Liver (tissue), 8 donors: ENCODE measurements at regions not wholly inside any gene's neighbourhood (a gene's known extent, or its start where the extent isn't known, plus 50 kb on each side); places are given as distances from the start of the nearest gene placed in this dataset.

ENCODE experiments used
- DNase-seq: peaks from one replicate; pipeline ENCODE4 v3.0.0-alpha.2; 2017; ENCODE audit warnings: low spot score
- H3K27ac ChIP-seq, 2 donors: one replicate each; pipeline ENCODE4 v1.7.0; 2013; ENCODE audit warnings: inconsistent platforms in 2 of 2, low read length in 2 of 2, control low read depth in 1 of 2, low read depth in 1 of 2, mild to moderate bottlenecking in 1 of 2
- H3K27me3 ChIP-seq, 4 donors: one replicate each; pipeline versions ENCODE4 v1.6.1 to v1.7.0; 2013; ENCODE audit warnings: low read length in 3 of 4, inconsistent platforms in 1 of 4, mild to moderate bottlenecking in 1 of 4, moderate library complexity in 1 of 4; ENCODE audit not compliant: control insufficient read depth in 4 of 4, insufficient read depth in 4 of 4
- H3K36me3 ChIP-seq, 4 donors: one replicate each; pipeline versions ENCODE4 v1.6.1 to v1.7.0; 2013; ENCODE audit warnings: low read length in 3 of 4, mild to moderate bottlenecking in 3 of 4, low read depth in 1 of 4, moderate library complexity in 1 of 4; ENCODE audit not compliant: control insufficient read depth in 4 of 4, insufficient read depth in 3 of 4
- H3K4me1 ChIP-seq, 4 donors: one replicate each; pipeline versions ENCODE4 v1.6.1 to v1.7.0; 2013; ENCODE audit warnings: low read length in 3 of 4, mild to moderate bottlenecking in 3 of 4, moderate library complexity in 1 of 4; ENCODE audit not compliant: control insufficient read depth in 4 of 4, insufficient read depth in 4 of 4
- H3K4me3 ChIP-seq, 3 donors: one replicate each; pipeline versions ENCODE4 v1.6.1 to v1.7.0; 2013; ENCODE audit warnings: low read length in 3 of 3, control low read depth in 1 of 3, low read depth in 1 of 3, mild to moderate bottlenecking in 1 of 3
- H3K9ac ChIP-seq, 2 donors: one replicate each; pipeline ENCODE4 v1.7.0; 2013; ENCODE audit warnings: low read length in 2 of 2, mild to moderate bottlenecking in 2 of 2, moderate library complexity in 2 of 2, control low read depth in 1 of 2, low read depth in 1 of 2
- H3K9me3 ChIP-seq, 4 donors: one replicate each; pipeline versions ENCODE4 v1.6.1 to v1.7.0; 2013; ENCODE audit warnings: low read length in 3 of 4; ENCODE audit not compliant: control insufficient read depth in 4 of 4
- EGR1 ChIP-seq, 2 donors: IDR thresholded peaks; 2 replicates each; pipeline ENCODE4 v1.6.1; 2016 to 2018; ENCODE audit warnings: antibody characterized with exemption in 2 of 2, low read depth in 2 of 2
- FOXA2 ChIP-seq: IDR thresholded peaks from 2 replicates; pipeline ENCODE4 v1.6.1; 2016; ENCODE audit warnings: antibody characterized with exemption
- GABPA ChIP-seq, 2 donors: IDR thresholded peaks in 1 of 2; conservative IDR thresholded peaks in 1 of 2; 2 replicates each; pipeline ENCODE4 v1.6.1; 2016; ENCODE audit warnings: antibody characterized with exemption in 2 of 2, mild to moderate bottlenecking in 1 of 2, moderate library complexity in 1 of 2
- HNF4A ChIP-seq, 2 donors: conservative IDR thresholded peaks; 2 replicates each; pipeline ENCODE4 v1.6.1; 2016; ENCODE audit warnings: antibody characterized with exemption in 2 of 2, mild to moderate bottlenecking in 2 of 2
- HNF4G ChIP-seq: IDR thresholded peaks from 2 replicates; pipeline ENCODE4 v1.6.1; 2016; ENCODE audit warnings: antibody characterized with exemption
- JUND ChIP-seq, 2 donors: IDR thresholded peaks; 2 replicates each; pipeline ENCODE4 v1.6.1; 2016; ENCODE audit warnings: antibody characterized with exemption in 2 of 2
- NR2F2 ChIP-seq: IDR thresholded peaks from 2 replicates; pipeline ENCODE4 v1.6.1; 2016; ENCODE audit warnings: antibody characterized with exemption
- RAD21 ChIP-seq, 2 donors: IDR thresholded peaks; 2 replicates each; pipeline ENCODE4 v1.6.1; 2016; ENCODE audit warnings: antibody characterized with exemption in 2 of 2, mild to moderate bottlenecking in 2 of 2
- SP1 ChIP-seq: IDR thresholded peaks from 2 replicates; pipeline ENCODE4 v1.6.1; 2018; ENCODE audit warnings: antibody characterized with exemption, mild to moderate bottlenecking
- TAF1 ChIP-seq: conservative IDR thresholded peaks from 2 replicates; pipeline ENCODE4 v1.6.1; 2016; ENCODE audit warnings: antibody characterized with exemption, mild to moderate bottlenecking
- YY1 ChIP-seq: IDR thresholded peaks from 2 replicates; pipeline ENCODE4 v1.6.1; 2016; ENCODE audit warnings: antibody characterized with exemption, mild to moderate bottlenecking
- WGBS: extraction: QIAGEN DNeasy Blood & Tissue Kit; methylation state at CpG from one replicate; pipeline ENCODE4 v1.1.7; 2013; 5-methylcytosine and 5-hydroxymethylcytosine counted together
- TF ChIP-seq, protein P1 (sequence below): IDR thresholded peaks from 2 replicates; pipeline ENCODE4 v1.6.1; 2016; ENCODE audit warnings: antibody characterized with exemption
- TF ChIP-seq, protein P2 (sequence below): IDR thresholded peaks from 2 replicates; pipeline ENCODE4 v1.6.1; 2016; ENCODE audit warnings: antibody characterized with exemption
- TF ChIP-seq, protein P3 (sequence below): fragments of 150-350 bp; IDR thresholded peaks from 2 replicates; pipeline ENCODE4 v1.5.1; 2017; ENCODE audit warnings: improper control_type of control experiment, low read depth, low read length; ENCODE audit not compliant: missing input control
- TF ChIP-seq, protein P4 (sequence below): IDR thresholded peaks from 2 replicates; pipeline ENCODE4 v1.6.1; 2016; ENCODE audit warnings: antibody characterized with exemption, mild to moderate bottlenecking
- TF ChIP-seq, protein P5 (sequence below): IDR thresholded peaks from 2 replicates; pipeline ENCODE4 v1.6.1; 2016; ENCODE audit warnings: antibody characterized with exemption
- donor health status: healthy.
- donor health status: healthy.
- donor health status: healthy.
- donor health status: healthy.
- donor health status: healthy.

DNA sequence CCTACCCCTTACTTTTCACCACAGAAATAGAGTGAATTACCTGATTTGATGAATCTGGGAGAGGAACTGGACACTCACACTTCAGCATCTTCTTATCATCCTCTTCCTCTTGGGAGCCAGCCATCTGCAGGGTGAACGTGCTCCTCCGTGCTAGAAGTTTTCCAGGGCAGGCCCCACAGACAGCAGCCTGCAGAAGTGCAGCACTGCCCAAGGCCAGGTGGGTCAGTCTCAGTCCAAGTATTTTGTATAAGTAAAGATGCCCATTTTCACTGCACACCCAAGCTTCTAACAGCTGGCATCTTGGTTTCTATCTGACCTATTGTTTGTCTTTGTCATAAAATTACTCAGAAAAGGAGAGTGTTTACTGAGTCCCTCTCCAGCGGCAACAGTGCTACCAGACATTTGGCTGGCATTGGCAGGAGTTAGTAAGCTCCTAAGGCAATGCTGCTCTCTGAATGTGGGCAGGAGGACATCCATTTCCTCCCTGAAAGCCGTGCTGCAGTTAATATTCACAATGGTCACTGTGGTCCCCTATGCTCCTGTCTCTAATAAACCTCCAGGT is 222.6 kb upstream of the CTAGE1 start:
- DNase-seq, result no peak
- Histone ChIP-seq H3K4me1 (peaks cover 0 to 3% (median 0%) of the 10 kb centered on the region in 4 donors), H3K27me3 (no peaks in the 10 kb centered on the region), H3K27ac (no peak overlapping the region), H3K9me3 (no peaks in the 10 kb centered on the region), H3K9ac (no peak overlapping the region), H3K4me3 (no peak overlapping the region), H3K36me3 (no peaks in the 10 kb centered on the region)
- 80% methylated on average over 4 of the region's 4 CpGs for WGBS
- TF ChIP-seq, protein P1, sequence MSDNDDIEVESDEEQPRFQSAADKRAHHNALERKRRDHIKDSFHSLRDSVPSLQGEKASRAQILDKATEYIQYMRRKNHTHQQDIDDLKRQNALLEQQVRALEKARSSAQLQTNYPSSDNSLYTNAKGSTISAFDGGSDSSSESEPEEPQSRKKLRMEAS, result no peak
- TF ChIP-seq GABPA (IDR thresholded peaks at IDR 0.05 in 1 of 2, conservative IDR thresholded peaks at IDR 0.05 in 1 of 2) (no peak), YY1 (no peak), JUND (IDR thresholded peaks at IDR 0.05) (no peak), NR2F2 (no peak), RAD21 (IDR thresholded peaks at IDR 0.05) (no peak), FOXA2 (no peak), HNF4A (conservative IDR thresholded peaks at IDR 0.05) (no peak)
- TF ChIP-seq, protein P2, sequence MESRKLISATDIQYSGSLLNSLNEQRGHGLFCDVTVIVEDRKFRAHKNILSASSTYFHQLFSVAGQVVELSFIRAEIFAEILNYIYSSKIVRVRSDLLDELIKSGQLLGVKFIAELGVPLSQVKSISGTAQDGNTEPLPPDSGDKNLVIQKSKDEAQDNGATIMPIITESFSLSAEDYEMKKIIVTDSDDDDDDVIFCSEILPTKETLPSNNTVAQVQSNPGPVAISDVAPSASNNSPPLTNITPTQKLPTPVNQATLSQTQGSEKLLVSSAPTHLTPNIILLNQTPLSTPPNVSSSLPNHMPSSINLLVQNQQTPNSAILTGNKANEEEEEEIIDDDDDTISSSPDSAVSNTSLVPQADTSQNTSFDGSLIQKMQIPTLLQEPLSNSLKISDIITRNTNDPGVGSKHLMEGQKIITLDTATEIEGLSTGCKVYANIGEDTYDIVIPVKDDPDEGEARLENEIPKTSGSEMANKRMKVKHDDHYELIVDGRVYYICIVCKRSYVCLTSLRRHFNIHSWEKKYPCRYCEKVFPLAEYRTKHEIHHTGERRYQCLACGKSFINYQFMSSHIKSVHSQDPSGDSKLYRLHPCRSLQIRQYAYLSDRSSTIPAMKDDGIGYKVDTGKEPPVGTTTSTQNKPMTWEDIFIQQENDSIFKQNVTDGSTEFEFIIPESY, result no peak
- TF ChIP-seq, protein P3, sequence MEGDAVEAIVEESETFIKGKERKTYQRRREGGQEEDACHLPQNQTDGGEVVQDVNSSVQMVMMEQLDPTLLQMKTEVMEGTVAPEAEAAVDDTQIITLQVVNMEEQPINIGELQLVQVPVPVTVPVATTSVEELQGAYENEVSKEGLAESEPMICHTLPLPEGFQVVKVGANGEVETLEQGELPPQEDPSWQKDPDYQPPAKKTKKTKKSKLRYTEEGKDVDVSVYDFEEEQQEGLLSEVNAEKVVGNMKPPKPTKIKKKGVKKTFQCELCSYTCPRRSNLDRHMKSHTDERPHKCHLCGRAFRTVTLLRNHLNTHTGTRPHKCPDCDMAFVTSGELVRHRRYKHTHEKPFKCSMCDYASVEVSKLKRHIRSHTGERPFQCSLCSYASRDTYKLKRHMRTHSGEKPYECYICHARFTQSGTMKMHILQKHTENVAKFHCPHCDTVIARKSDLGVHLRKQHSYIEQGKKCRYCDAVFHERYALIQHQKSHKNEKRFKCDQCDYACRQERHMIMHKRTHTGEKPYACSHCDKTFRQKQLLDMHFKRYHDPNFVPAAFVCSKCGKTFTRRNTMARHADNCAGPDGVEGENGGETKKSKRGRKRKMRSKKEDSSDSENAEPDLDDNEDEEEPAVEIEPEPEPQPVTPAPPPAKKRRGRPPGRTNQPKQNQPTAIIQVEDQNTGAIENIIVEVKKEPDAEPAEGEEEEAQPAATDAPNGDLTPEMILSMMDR, result no peak
- TF ChIP-seq, protein P4, sequence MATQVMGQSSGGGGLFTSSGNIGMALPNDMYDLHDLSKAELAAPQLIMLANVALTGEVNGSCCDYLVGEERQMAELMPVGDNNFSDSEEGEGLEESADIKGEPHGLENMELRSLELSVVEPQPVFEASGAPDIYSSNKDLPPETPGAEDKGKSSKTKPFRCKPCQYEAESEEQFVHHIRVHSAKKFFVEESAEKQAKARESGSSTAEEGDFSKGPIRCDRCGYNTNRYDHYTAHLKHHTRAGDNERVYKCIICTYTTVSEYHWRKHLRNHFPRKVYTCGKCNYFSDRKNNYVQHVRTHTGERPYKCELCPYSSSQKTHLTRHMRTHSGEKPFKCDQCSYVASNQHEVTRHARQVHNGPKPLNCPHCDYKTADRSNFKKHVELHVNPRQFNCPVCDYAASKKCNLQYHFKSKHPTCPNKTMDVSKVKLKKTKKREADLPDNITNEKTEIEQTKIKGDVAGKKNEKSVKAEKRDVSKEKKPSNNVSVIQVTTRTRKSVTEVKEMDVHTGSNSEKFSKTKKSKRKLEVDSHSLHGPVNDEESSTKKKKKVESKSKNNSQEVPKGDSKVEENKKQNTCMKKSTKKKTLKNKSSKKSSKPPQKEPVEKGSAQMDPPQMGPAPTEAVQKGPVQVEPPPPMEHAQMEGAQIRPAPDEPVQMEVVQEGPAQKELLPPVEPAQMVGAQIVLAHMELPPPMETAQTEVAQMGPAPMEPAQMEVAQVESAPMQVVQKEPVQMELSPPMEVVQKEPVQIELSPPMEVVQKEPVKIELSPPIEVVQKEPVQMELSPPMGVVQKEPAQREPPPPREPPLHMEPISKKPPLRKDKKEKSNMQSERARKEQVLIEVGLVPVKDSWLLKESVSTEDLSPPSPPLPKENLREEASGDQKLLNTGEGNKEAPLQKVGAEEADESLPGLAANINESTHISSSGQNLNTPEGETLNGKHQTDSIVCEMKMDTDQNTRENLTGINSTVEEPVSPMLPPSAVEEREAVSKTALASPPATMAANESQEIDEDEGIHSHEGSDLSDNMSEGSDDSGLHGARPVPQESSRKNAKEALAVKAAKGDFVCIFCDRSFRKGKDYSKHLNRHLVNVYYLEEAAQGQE, result no peak

DNA sequence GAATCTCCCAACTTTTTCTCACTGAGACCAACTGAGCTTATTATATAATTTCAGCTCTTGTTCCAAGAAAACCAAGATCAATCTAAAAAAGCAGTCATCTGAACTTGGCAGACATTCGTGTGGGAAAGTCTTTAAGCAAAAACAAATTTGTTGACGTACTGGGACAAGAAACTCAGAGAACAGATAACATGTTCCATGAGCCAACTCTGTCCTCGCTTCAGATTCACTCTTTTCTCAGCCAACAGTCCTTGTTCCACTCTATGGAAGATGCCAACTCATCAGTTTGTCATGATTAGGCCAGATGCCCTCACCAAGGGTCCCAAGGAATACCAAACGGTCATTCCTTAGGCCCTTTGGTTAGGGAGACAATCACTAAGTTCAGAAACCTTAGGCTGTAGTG is 224.2 kb upstream of the CTAGE1 start:
- no peak overlapping the region for H3K27ac ChIP-seq
- 68% methylated on average over 4 of the region's 4 CpGs for WGBS

More for the DNA sequence above, 224.2 kb upstream of the CTAGE1 start:
- H3K27me3 ChIP-seq, result no peaks in the 10 kb centered on the region
- no peak overlapping the region for H3K9ac ChIP-seq
- no peaks in the 10 kb centered on the region for H3K36me3 ChIP-seq
- no peak overlapping the region for H3K4me3 ChIP-seq
- DNase-seq, result no peak
- peaks cover 0 to 3% (median 0%) of the 10 kb centered on the region in 4 donors for H3K4me1 ChIP-seq
- H3K9me3 ChIP-seq, result no peaks in the 10 kb centered on the region
- TF ChIP-seq EGR1 (IDR thresholded peaks at IDR 0.05; ENCODE audit: low read depth in 2 of 2) (no peak), HNF4G (no peak), TAF1 (no peak), FOXA2 (no peak), SP1 (no peak)
- TF ChIP-seq, protein P5, sequence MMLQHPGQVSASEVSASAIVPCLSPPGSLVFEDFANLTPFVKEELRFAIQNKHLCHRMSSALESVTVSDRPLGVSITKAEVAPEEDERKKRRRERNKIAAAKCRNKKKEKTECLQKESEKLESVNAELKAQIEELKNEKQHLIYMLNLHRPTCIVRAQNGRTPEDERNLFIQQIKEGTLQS, result no peak
